LHCN-M2 (cell line): ENCODE measurements at regions not wholly inside any gene's neighbourhood (a gene's known extent, or its start where the extent isn't known, plus 50 kb on each side); places are given as distances from the start of the nearest gene placed in this dataset.
"Not testable (repeated sequence)": the region's sequence is repeated elsewhere in the genome, so short reads cannot be mapped to it uniquely, and the experiment has no call there.

Source experiments
- DNase-seq: peaks from one replicate; pipeline ENCODE4 v3.0.0-alpha.2; 2012; ENCODE audit warnings: low read depth

DNA sequence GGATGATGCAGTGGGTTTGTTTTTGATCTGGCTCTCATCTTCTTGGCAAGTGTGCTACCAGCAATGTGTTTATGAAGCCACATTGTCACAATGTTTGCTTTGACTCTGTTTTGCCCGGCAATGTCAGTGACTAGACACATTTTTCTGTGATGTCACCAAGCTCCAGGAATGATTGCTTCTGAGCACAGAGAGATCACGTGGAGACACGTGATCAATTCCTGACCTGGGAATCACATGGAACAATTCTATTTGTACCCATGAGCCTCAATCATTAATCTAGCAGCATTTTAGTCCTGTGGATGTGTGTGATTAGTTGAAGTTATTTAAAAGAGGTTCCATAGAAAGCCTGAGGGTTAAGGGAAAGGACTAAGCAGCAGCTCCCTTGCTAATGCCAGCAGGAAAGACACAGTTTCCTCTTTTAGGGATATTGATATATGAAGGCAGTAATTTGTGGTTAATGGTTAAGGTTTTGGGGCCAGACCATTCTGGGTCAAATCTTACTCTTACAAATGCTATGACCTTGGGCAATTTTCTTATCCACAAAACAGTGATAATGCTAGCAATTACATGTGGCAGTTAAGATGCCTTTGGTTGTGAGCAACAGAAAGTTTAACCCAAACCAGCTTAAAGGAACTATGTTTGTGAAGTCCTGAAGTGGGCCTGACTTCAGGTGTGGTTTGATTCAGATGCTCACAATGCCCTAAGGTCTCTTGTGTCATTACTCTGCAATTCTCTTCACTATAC, 59.0 kb downstream of the FASLG start:
- no peak for DNase-seq

DNA sequence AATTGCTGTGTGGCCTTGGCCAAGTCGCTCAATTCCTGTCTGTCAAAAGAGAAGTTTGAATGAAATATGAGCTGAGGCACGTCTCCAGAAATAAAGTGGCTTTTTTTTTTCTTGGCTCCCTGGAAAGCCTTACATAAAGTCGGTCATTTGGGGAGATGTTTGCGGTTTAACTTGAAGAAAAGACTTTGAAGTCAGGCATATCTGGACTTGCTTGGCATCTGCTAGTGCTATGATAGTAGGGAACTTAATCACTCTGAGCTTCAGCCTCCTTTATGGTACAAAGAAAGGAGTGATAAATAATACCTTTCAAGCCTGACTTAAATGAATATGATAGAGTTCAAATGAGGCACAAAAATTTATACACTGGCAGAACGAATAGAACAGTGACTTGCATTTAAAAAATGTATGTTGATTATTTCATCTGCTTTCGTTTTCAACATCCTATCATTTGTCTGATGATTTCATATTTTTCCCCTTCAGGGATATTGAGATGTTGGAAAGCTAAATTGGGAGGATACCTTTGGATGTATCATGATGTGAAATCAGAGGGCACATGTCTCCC, 60.2 kb downstream of the FASLG start:
- DNase-seq, result peak; percentile 23

DNA sequence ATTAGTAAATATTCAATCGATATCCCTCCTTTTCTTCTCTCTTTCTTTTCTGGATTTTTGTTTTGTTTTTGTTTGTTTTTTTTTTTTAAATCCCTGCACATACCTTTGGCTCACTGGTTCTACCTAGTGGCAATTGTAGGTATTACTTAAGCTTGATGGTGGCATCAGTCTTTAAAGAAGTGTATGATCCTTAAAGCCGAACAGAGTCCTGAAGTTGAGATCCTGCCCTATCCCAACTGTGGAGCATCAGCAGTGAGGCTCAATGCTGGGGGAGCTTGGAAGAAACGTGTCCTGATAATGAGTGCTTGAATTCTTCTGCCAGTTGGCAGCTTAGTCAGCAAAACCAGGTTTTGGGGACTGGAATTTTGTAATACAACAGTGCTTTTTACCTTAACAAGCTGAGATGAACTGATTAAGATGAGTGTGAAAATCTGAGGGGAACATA, 60.8 kb downstream of the FASLG start:
- peak; percentile 58 for DNase-seq

DNA sequence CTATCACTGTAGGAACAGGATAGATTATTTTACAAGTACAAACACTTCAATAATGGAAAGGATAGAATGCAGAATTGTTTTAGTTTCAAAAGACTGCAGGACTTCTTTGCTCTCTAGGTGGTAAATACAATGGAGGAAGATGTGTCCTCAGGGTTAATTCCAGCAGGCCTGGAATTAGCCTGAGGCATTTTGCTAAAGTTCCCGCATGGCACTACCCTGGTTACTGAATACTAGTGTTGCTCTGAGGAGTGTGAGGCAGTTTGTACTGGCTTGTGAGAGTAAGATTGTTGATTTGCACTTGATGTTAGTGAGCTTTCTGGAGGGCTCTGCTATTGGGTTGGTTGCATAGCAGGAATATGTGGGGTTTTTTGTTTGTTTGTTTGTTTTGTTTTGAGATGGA, 61.4 kb downstream of the FASLG start:
- no peak for DNase-seq

DNA sequence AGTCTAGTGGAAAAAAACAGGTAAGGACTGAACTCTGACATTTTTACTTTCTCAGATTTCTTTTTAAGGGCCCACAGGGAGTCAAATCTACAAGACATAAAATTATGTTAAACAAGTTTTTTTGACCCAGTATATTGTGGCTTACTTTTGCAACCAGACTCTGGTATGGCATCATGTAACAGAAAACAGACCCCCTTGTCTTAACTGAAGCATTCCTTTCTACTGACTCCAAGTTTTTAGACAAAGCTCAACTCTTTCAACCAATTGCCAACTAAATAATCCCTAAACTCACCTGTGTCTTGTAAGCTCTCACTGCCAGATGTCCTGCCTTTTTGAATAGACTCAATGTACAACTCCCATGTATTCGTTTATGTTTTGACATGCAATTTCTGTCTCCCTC, 64.3 kb downstream of the FASLG start:
- DNase-seq, result no peak

DNA sequence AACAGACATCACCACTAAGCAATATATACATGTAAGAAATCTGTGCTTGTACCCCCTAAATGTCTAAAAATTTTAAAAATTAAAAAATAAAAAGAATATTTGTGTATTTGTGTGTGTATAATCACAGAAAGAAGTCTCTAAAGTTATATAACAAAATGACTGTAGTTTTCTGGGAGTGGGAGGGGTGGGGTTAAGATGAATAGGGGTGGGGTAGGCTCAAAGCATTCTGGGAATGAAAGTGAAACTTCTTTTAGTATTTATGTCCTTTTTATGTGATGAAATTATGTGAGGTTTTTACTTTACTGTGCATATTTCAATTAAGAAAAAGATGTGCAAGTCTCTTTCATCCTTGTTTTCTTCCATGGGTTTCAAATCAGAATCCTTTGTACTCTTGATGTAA, 65.3 kb downstream of the FASLG start:
- DNase-seq, result no peak

DNA sequence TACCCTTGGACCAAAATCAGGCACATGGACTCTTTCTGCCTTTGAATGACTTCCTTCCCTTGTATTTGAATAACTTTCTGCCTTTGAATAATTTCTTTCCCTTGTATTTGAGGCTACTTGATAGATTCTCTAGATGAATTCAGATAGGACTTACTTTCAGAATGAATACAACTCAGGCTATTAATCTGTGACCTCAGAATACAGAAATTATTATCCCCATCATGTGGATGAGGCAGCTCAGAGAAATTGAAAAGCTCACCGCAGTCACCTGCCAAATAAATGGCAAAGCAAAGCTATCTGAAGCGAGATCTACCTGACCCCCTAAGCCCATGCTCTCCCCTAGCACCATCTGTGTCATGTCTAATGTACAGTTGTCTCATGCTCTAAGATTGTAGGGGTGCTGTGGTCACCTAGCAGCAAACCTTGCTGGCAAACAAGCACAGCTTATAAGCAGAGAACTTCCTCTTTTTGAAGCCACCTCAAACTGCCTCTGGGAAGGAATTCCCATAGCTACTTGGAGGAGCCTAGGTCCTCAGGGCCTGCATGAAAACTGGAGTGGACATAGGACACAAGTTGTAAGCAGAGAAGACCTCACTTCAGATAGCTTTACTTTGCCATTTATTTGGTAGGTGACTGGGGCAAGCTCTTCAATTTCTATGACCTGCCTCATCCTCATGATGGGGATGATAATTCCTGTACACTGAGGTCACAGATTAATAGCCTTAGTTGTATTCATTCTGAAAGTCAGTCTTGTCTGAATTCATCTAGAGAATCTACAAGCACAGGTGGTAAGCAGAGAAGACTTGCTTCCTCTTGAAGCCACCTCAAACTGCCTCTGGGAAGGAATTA, 66.1 kb downstream of the FASLG start:
- no peak for DNase-seq

DNA sequence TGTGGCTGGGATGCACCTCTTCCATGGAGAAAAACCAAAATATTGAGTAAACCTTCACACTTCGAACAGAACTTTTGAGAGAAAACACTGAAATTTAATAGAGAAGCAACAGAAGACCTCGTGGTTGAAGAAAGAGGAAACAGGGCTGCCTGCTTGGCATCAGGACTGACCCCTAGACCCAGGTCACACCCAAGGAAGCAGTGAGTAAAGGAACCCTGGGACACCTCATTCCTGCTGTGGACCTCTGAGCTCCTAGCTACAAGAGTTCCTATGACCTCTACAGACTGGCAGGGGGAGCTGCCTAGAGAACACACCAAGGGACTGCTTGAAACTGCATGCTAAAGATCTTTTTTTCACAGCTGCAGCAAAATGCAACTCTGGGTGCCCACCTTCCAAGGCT, 67.8 kb downstream of the FASLG start:
- DNase-seq, result no peak

DNA sequence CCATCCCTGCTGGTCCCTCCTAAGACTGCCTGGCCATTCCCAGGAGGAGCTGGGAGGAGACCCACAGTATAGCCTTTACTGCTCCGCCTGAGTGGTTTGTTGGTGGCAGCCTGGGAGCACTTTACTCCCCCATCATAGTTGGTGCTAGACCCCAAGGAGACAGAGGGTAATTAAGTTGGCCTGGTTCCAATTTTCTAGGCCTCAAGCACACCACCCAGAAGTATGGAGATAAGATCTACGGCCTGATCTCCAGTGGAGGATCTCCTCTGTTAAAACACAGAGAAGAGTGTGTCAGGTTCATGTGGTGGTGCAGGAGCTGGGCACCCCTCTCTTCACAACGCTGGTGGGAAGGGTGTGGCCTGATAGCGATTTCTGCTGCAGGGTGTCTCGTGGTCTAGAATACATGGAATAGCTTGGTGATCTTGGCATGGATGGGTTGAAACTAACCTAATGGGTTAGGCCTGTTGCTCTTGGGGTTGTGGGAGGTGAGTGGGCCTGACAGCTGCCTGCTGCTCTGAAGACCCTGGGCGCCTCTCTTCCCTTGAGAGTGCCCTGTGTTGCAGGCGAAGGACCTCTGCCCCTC, 68.5 kb downstream of the FASLG start:
- no peak for DNase-seq

DNA sequence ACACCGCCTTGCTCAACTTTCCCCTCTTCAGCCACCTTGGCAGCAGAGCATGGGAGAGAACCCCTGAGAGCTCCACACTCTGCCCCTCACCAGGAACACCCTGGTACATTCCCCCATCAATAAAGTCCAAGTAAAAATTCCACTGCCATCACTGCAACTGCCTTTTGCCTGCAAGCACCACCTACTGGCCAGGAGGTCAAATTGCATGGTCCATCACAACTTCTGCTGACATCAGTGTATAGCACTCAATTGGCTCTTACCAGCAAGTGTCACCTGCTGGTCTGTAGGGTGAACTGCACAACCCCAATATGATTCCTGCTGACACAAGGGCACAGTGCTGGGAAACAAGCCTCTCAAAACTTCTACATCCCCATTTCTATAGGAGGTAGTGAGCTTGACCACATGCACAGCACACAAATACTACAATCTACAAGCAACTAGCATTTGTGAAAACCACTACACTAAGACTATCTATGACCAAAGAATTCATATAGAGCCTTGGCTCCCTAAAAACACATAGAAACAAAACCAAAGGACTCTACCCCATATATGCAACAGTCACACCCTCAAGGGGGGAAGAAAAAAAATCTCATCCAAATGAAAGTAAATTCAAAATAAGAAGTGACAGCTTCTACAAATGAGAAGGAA, 69.2 kb downstream of the FASLG start:
- DNase-seq, result peak; percentile 49

DNA sequence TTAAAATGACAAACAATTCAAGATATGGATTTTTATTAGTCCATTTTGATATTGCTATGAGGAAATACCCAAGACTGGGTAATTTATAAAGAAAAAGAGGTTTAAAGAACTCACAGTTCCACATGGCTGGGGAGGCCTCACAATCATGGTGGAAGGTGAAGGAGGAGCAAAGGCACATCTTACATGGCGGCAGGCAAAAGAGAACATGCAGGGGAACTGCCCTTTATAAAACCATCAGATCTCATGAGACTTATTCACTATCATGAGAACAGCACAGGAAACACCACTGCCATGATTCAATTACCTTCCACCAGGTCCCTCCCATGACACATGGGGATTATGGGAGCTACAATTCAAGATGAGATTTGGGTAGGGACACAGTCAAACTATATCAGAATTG, 69.8 kb downstream of the FASLG start:
- not testable (repeated sequence) for DNase-seq

DNA sequence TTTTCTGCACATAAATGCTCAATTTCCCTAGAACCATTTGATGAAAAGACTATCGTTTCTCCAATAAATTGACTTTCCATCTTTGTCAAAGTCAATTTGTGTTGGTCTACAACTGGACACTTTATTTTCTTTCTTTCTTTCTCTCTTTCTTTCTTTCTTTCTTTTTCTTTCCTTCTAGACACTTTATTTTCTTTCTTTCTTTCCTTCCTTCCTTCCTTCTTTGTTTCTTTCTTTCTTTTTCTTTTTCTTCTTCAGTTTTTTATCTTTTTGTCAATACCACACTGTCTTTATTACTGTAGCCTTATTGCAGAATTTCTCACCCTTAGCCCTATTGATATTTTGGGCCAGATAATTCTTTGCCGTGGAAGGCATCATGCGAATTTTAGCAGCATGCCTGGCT, 73.5 kb downstream of the FASLG start:
- DNase-seq, result no peak

DNA sequence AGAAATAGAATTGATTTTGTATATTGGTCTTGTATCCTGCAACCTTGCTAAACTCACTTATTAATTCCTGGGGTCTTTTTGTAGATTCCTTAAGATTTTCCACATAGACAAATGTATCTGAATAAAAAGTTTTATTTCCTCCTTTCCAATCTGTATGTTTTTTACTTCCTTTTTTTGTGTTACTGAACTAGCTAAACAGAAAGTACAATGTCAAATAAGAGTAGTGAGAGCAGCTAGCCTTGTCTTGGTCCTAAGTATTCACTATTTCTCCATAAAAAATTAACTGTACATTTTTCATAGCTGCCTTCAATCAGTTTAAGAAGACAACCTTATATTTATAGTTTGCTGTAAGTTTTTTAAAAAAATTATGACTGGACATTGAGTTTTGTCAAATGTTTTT, 74.9 kb downstream of the FASLG start:
- no peak for DNase-seq

DNA sequence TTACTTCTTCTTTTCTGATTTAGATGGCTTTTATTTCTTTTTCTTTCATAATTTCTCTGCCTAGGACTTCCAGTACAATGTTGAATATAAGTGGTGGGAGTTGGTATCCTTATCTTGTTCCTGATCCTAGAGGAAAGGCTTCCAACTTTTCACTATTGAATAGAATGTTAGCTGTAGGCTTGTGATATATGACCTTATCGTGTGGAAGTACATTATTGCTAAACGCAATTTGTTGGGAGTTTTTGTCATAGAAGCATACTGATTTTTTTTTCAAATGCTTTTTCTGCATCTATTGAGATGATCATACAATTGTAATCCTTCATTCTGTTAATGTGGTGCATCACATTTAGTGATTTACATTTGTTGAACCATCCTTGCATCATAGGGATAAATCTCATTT, 79.5 kb downstream of the FASLG start:
- DNase-seq, result no peak

DNA sequence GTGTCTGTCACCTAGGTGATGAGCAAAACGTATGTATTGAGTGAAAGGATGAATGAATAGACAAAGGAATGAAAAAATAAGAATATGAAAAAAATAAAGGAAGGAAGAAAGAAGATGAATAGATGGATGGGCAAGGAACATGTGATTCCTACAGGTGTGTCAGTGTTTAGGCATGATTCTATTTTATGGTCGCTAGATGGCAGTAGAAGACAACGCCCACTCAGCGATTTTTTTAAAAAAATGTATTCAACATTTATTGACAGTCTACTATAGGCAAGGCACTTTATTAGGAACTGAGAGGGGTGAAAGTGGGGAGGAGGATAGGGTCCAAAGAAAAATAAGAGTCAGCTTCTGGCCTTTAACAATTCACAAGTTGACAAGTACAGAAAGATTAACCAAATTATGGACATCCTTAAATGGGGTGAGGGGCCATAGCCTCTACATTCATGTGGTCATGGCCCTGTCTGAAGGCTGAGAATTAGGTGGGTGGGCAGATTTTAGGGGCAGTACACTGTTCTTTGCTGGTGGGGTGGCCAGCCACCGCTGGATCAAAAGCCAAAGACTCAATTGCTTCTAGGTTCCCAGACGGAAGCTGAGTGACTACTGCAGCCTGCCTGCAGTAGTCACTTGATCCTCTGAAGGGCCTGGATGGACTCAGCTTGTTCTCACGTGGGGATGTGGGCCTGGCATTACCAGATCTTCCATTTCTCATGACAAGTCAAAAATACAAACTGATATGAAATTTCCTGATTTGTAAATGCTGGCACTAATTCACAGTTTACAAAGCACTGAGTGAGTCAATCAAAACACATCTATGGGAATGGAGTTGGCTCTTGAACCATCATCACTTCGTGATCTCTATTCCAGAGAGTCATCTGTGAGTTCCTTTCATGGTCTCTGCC, 83.9 kb downstream of the FASLG start:
- peak; percentile 54 for DNase-seq

DNA sequence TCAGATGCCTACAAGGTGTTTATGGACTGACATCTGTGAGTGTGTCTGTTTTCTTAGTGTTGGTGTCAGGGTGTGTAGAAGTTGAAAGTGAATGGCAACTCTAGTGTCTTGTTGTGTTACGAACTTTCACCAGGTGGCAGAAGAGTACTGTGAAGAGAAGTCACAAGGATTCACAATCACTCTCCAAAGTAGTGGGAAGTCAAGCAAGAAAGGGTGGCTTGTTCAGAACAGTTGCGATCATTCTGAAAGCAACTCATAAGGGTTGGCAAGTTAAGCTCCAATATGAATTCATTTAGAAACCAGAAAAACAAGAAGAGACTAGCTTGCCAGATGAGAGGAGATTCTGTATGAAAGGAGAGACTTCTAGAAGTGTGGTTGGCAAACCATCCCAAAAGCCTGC, 86.1 kb downstream of the FASLG start:
- DNase-seq, result peak; percentile 93

DNA sequence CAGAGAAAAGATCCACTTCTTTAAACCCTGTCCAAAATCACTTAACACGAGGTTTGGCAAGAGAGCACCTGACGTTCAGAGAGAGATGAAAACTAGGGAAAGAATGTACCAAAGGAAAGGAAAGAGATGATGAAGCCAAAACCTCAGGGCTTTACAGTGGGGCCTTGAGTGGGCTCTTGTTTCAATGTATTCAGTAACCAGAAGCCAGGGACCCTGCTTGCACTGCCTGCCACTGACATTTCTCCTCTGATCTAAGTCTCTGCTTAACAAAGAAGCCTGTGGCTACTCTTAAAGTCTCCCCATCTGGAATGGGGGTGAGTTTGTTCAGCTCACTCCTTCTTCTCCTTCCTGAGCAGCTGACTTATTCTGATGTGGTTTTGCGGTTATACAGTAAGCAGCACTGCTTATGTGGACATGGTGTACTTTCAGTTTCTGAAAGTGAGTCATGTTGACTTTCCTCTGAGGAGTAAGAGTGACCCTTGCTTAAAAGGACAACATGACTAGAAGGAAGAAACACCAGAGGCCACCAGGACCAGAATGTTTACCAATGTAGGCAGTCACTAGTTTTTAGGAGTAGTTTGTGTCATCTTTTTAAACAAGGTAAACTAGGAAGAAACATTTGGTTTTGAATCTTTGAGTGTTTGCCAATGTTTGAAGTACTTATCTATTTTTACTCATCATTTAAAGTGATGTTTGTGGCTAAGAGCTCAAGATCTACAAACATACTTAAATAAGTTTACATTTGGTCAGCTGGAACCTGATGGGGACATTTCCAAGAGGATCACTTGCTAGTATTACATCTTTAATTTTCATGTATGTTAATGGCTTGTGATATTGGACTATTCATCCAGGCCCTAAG, 87.4 kb downstream of the FASLG start:
- DNase-seq, result peak; percentile 100

DNA sequence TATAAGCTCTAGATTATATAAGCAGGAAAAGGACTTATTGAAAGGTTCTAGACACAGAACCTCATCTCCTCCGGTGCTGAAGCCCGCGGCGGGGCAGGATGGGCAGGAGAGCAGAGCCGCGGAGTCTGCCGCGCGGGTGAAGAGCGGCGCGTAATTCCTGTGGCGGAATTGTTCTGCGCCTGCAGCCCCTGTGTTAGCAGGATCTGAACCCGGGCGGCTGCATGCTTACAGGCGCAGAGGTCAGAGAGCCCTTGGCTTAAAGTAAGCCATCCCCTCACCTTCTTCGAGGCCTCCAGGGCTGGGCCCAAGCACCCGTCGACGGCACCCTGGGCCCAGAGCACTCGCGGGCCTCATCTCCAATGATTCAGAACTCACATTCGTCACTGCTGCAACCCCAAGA, 89.3 kb downstream of the FASLG start:
- no peak for DNase-seq

DNA sequence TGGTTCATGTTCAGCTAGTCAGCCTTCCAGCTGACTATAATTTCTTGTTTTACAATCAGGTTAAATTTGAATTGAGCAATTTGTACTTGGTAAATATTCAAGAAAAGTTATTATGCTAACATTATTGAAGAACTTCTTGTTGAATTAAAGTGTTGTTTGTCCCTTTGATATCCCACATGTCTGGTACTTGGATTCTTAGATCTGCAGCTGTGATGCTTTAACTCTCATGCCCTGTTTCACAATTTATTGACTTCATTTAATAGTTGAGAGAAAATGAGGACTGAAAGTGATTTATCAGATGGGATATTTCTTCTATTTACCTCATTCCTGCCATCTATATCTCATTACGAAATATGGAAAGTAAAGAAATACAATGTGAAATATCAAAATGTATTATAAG, 92.8 kb downstream of the FASLG start:
- DNase-seq, result no peak

DNA sequence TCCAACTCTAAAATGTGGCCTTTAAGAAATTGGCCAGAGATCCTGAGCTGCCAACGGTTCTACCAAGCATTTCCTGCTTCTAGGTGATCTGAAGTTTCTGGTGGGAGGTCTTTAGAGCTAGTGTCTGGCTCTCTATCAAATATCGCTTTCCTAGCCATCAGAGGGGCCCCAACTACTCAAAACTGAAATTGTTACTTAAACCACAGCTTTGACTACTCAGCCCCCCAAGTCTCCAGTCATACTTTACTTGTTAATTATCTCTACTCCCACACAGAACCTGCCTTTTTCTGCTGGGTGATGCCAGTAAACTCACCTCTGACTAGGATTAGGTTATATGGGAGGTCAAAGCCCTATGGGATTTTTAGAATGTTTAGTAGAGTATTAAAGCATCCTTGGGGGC, 95.1 kb downstream of the FASLG start:
- DNase-seq, result no peak
